GM12874 (cell line): ENCODE measurements at regions not wholly inside any gene's neighbourhood (a gene's known extent, or its start where the extent isn't known, plus 50 kb on each side); places are given as distances from the start of the nearest gene placed in this dataset.

Experiments
- TF ChIP-seq, protein P1 (sequence below): IDR thresholded peaks from 2 replicates; pipeline ENCODE4 v1.5.1; 2011; ENCODE audit warnings: low read depth, mild to moderate bottlenecking, control low read depth, low read length, moderate library complexity; ENCODE audit not compliant: insufficient read depth

DNA sequence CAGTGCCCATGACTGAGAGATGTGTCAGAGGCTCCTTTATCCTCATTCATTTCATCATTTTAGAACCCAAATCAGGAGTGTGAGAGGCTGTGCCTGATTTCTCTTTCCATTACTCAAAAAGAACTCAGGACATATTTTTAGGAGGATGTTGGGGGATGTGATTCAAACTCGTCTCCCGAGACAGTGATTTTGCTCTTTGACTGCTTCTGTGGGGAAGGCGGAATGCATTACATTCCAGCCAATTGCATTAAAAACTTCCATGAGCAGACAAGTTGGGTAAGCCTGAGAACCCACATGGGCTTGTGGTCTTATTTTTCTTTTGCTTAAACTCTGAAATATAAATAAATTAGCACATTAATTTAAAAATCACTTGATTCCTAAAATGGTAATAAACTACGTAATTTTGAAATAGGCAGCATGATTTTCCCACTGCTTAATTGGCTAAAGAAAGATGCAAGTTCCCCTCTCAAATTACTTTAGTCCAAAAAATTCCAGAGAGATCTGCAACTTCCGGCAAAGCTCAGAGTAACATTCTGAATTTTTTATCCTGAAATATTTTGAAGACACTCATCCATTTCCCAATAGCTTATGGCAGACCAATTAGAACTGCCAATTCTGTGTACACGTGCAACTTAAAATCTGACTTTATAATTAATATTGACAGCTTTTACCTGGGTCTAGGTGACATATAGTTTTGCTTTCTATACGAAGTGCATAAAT lies 185.6 kb downstream of the C7orf25 start:
- TF ChIP-seq, protein P1, sequence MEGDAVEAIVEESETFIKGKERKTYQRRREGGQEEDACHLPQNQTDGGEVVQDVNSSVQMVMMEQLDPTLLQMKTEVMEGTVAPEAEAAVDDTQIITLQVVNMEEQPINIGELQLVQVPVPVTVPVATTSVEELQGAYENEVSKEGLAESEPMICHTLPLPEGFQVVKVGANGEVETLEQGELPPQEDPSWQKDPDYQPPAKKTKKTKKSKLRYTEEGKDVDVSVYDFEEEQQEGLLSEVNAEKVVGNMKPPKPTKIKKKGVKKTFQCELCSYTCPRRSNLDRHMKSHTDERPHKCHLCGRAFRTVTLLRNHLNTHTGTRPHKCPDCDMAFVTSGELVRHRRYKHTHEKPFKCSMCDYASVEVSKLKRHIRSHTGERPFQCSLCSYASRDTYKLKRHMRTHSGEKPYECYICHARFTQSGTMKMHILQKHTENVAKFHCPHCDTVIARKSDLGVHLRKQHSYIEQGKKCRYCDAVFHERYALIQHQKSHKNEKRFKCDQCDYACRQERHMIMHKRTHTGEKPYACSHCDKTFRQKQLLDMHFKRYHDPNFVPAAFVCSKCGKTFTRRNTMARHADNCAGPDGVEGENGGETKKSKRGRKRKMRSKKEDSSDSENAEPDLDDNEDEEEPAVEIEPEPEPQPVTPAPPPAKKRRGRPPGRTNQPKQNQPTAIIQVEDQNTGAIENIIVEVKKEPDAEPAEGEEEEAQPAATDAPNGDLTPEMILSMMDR, result no peak

DNA sequence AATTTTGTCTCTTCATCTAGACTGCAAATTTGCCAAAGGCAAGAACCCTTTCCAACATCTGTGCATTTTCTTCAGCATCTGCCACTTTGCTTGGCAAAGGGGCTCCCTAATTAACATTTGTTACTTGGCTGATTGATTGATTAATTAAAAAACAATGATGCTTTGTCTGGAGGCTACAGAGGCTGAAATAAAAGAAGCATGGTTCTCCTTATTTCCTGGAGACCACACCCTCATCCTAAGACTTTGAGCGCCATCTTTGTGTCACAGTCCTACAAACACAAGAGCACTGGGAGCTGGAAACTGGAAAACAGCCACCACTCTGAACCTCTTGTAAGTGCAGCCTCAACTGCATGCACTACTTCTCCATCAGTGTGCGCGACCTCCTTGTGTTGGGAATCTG lies 189.2 kb downstream of the C7orf25 start:
- TF ChIP-seq, protein P1, result no peak

DNA sequence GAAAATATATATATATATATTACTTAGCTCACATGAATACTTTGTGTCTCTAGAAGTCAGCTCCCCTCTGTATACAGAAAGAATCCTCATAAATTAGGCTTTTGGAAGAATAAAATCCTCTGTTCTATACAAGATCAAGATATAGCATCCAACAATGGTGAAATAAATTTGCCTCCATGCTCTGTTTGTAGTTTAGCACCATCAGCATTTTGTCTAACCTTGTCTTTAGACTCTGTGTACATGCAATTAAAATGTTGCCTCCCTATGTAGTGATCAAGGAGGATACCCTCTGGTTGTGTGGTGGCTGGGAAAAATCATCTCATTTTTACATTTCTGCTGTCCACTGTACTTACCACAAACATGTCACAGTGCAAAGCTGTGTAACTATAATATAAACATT lies 189.7 kb downstream of the C7orf25 start:
- TF ChIP-seq, protein P1, result no peak

DNA sequence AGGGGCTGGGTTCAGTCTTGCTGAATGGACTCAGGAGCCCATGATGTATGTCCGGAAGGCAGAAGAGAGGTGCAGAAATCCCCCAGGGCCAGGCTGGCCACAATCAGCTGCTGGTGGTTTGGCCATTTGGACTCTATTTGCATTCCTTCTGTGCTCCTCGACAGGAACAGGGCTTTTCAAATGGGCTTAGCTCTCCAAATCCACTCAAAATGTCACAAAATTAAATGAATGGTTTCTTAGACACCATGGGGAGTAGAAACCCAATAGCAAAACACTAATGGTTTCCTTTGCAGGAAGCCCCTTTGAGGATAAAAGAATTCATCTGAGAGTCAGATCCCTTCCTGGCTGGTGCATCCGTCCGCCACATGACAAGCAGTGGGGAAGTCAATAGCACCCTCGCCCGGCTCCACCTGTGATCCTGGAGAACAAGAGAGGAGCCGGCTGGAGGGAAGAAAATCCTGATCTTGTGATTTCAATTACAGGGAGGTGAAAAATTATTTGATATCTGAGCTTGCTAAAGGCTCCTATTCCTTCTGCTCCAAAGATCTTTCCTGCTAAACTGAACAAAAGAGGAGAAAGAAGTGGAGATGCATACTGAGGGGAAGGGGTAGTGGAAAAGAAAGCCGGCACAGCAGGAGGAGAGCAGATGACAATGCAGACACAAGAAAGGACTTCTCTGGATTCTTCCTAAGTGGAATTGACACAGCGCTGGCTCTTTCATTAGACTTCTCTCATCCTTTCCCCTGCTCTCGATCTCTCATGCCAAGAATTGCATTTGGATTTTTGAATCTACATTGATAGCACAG lies 190.7 kb downstream of the C7orf25 start:
- TF ChIP-seq, protein P1, result no peak

DNA sequence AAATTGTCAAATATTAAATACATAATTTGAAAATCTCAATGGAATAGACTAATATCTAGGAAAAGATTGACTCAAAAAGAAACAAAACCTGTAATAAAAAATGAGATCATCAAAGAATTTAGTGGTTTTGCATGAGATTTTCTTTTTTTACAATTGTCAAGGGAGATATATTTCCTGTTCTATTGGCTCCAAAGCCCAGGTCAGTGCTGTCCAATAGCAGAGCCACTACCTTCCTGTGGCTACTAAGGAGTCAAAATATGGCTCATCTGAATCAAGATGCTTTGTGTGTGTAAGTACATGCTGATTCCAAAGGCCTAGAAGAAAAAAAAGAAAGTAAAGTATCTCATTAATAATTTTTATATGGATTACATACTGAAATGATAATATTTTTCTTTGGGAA lies 191.9 kb downstream of the C7orf25 start:
- TF ChIP-seq, protein P1, result no peak

DNA sequence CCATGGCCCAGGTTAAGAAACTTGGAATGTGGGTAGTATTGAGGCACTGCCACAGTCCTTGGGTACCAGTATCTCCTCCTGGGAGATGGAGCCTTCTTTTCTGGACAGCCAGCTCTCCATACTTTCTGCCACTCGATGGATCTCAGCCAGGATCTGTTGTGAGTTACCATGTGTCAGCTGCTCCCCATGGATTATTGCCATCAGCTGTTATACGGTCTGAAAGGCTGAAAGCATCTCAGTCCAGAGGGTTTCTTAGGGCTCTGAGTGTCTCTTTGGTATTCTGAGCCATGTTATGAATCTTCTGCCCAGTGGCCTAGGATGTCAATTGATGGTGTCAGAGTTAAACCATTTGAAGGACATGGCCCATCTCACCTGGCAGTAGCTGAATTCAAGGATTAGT lies 197.5 kb downstream of the C7orf25 start:
- TF ChIP-seq, protein P1, result no peak

DNA sequence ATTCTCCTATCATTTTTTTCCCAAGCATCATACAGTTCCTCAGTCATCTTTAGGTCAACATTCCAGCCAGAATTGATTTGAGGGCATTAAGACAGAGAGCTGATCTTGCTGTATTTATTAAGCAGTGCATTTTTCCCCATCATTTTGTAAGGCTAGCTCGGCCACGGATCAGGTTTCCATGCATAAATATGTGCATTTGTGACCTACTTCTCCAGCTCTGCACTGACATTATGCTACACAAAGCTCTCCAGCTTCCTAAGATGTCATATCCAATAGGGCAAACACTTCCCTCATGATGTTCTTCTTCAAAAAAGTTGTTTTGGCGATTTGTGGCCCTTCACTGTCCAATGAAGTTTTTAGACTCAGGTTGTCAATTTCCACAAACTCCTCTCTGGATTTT lies 202.6 kb downstream of the C7orf25 start:
- TF ChIP-seq, protein P1, result no peak
